Transverse colon (tissue), 4 donors: ENCODE measurements at regions not wholly inside any gene's neighbourhood (a gene's known extent, or its start where the extent isn't known, plus 50 kb on each side); places are given as distances from the start of the nearest gene placed in this dataset.

Source experiments
- EP300 ChIP-seq: sonication (generic); formaldehyde crosslinking; IDR thresholded peaks from one replicate; pipeline ENCODE4 v1.6.1; 2017; ENCODE audit warnings: antibody characterized with exemption, low read depth
- POLR2A ChIP-seq: fragments of 450-650 bp; IDR thresholded peaks from one replicate; pipeline ENCODE4 v1.6.1; 2016; ENCODE audit warnings: antibody characterized with exemption, mild to moderate bottlenecking, moderate library complexity
- POLR2AphosphoS5 ChIP-seq, 3 donors: sonication (generic); formaldehyde crosslinking; IDR thresholded peaks; one replicate each; pipeline ENCODE4 v1.6.1; 2016; ENCODE audit warnings: antibody characterized with exemption in 3 of 3
- TF ChIP-seq, protein P1 (sequence below), 5 experiments: fragments of 200-600 bp in 3 of 5; fragments of 450-650 bp in 2 of 5; sonication (generic) in 3 of 5; IDR thresholded peaks; 1 replicate in 2 of 5; 2 replicates in 3 of 5; pipeline ENCODE4 v1.5.1; 2016 to 2017; ENCODE audit warnings: antibody characterized with exemption in 5 of 5, inconsistent platforms in 3 of 5, mild to moderate bottlenecking in 2 of 5, moderate library complexity in 1 of 5

DNA sequence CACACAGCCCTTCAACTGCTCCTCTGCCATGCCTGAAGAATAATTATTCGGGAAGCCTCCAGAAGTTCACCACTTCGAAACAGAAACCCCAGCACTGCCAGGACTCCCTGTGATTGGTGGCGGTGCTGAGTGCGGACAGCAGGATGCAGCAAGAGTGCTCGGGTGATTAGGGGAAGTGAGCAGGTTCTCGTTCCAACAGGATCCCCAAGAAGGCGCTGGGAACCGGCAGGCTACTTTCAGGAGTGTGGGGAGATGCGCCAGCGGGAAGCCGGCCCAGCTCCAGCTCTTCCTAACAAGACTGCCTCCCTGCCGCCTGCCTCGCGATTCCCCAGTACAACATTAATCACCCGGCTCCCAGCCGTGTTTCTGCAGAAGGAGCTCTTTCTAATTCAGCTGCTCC, 630.2 kb downstream of the BRD1 start:
- TF ChIP-seq, protein P1, sequence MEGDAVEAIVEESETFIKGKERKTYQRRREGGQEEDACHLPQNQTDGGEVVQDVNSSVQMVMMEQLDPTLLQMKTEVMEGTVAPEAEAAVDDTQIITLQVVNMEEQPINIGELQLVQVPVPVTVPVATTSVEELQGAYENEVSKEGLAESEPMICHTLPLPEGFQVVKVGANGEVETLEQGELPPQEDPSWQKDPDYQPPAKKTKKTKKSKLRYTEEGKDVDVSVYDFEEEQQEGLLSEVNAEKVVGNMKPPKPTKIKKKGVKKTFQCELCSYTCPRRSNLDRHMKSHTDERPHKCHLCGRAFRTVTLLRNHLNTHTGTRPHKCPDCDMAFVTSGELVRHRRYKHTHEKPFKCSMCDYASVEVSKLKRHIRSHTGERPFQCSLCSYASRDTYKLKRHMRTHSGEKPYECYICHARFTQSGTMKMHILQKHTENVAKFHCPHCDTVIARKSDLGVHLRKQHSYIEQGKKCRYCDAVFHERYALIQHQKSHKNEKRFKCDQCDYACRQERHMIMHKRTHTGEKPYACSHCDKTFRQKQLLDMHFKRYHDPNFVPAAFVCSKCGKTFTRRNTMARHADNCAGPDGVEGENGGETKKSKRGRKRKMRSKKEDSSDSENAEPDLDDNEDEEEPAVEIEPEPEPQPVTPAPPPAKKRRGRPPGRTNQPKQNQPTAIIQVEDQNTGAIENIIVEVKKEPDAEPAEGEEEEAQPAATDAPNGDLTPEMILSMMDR (IDR thresholded peaks at IDR 0.05): no peak
- no peak for TF ChIP-seq EP300
- no peak for TF ChIP-seq POLR2AphosphoS5 (IDR thresholded peaks at IDR 0.05)
- TF ChIP-seq POLR2A: no peak
